IPS-NIHi7 (cell line): ENCODE measurements at regions not wholly inside any gene's neighbourhood (a gene's known extent, or its start where the extent isn't known, plus 50 kb on each side); places are given as distances from the start of the nearest gene placed in this dataset.
"Not testable (repeated sequence)": the region's sequence is repeated elsewhere in the genome, so short reads cannot be mapped to it uniquely, and the experiment has no call there.

Experiments used
- DNase-seq: peaks from one replicate; pipeline ENCODE4 v3.0.0; 2012; ENCODE audit warnings: mixed read lengths; ENCODE audit errors: extremely low spot score

GRCh38 chr10:29881811-29882210, 177.6 kb downstream of the JCAD start:
- no peak for DNase-seq

DNA sequence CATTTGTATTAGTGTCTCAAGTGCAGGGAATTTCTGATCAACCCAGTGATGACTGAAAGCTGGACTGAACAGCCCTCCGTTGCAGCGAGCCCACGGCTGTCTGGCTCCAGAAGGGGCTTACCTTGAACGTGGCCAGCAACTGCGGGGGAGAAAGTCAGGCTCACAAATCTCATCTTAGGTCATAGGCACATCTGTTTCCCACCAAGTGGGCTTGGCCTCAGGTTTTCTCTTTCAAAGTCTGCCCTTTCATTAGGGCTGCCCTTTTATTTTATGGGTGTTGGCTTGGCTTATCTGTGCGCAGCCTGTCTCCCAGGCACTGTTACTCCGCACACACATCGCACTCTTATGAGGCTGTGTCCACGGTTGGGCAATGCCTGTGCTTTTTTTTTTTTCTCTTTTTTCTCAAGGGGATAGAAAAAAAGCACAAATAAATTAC, 178.0 kb downstream of the JCAD start:
- no peak for DNase-seq

- no peak for DNase-seq
Observed at GRCh38 chr10:29880856-29881255, 178.5 kb downstream of the JCAD start.

GRCh38 chr10:29879862-29880261, 179.5 kb downstream of the JCAD start:
- DNase-seq: no peak

- no peak for DNase-seq
Observed at GRCh38 chr10:29878492-29878891, 180.9 kb downstream of the JCAD start.

- DNase-seq: no peak
Observed at GRCh38 chr10:29877793-29878491, 181.4 kb downstream of the JCAD start.

- no peak for DNase-seq
Observed at GRCh38 chr10:29876008-29876555, 183.3 kb downstream of the JCAD start.

- DNase-seq: no peak
Observed at GRCh38 chr10:29874606-29875269, 184.6 kb downstream of the JCAD start.

DNA sequence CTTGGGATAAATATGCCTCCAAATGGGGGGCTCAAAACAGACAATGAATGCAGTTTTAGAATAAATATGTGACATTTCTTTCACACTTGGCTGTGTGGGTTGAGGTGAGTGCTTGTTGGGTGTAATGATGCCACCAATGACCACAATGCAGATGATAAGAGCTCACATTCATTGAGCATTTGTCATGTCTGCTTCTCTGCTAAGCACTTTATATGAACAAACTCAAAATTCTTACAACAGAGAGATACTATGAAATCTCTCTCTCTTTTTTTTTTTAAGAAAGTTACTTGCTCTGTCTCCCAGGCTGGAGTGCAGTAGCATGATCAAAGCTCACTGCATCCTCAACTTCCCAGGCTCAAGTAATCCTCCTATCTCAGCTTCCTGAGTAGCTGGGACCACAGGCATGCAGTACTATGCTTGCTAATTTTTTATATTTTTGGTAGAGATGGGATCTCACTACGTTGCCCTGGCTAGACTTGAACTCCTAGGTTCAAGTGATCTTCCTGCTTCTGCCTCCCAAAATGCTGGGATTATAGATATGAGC, 185.4 kb downstream of the JCAD start:
- DNase-seq: no peak

DNA sequence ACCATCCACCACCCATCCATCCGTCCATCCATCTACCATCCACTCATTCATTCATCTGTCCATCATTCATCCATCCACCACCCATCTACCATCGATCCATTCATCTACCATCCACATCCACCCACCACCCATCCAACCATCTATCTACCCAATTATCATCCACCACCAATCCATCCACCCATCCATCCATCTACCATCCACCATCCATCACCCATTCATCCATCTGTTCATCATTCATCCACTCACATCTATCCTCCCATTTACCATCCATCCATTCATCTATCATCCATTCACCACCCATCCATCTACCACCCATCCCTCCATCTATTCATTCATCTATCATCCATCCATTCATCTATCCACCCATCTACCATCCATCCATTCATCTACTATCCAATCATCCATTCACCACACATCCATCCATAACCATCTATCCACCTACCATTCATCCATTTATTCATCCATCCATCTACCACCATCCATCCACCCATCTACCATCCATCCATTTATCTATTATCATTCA, 188.8 kb downstream of the JCAD start:
- no peak for DNase-seq

DNA sequence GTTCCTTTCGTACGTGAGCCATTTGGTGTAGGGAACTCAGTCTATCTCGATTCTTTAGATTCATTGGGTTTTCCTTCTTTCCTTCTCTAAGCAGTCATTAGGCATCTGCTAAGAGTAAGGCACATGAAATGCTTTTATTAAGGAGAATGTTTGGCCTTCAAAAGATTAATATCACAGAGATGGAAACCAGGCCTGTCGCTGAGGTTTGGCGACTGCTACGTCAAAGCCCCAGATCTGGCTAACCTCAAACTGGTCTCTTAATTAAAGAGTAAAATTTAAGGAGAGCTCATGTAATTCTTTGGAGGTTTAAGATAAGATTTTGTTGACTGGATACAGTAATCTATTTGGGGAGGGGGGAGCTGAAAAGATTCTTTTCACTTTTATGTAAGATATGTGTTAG, 189.8 kb downstream of the JCAD start:
- DNase-seq: no peak

DNA sequence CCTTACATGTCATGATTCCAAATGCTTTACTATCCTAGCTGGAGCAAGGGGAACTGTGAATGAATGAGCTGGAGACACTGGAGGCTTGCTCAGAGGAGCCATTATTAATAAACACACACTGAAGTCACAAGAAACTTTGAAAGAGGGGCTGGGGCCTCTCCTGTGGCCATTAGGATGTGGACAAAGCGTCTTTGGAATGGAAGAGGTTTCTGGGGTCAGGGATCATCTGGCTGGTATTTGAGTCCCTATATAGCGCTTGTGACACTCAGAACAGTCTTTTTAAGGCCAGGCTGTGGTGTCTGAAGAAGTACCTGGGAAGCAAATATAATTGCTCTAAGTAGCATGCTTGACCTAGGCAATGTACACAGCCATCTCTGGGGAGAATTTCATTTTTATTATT, 193.0 kb downstream of the JCAD start:
- no peak for DNase-seq

DNA sequence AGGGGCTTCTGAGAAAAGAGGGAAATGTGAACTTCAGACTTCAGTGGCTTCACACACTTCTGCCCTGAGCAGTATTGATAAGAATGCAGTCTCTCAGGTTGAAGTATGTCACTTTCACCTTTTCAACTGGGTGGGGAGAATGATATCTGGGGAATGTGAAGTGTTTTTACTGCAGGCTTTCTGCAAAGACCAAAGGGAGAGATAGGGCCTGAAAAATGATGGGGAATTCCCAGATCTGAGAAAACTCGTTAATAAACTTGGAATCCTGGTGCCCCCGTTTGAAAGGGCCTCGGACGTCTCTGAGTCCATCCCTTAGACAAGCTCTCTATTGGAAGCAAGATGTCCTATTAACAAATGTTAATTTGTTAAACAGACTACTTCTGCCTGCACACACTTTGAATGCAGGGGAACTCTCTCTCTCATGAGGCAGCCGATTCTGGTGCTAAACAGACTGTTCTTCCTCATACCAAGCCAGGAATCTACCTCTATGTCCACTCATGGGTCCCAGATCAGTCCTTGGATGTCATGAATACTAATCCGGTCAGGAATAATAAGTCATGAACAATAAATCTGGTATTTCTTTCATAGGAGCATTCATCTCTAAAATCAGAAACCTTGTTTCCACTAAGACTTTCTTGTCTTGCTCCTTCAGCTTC, 193.6 kb downstream of the JCAD start:
- DNase-seq: no peak

DNA sequence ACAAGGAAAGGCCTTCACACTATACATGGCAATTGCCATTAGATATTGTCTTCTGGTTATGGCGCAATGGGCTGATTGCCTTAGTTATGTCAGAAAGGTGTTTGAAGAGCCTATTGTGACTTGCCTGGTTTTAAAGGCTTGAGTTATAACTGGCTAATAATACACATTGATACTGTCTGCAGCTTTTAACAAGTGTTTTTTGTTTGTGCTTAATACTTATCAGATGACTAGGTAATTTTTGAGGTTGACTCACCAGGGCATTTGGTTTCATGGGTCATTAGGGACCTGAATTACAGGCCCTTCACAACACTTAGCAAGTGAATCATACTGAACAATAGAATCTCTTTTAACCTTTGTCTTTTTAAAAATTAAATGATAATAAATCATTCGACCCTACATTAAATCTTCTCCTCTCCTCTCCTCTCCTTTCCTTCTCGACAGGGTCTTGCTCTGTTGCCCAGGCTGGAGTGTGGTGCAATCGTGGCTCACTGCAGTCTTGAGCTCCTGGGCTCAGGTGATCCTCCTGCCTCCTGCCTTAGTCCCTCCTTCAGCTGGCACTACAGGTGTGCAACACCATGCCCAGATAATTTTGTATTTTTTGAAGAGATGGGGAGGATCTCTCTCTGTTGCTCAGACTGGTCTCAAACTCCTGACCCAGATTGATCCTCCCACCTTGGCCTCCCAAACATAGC, 196.3 kb downstream of the JCAD start:
- DNase-seq: no peak

GRCh38 chr10:29861811-29862505, 197.4 kb downstream of the JCAD start:
- no peak for DNase-seq

DNA sequence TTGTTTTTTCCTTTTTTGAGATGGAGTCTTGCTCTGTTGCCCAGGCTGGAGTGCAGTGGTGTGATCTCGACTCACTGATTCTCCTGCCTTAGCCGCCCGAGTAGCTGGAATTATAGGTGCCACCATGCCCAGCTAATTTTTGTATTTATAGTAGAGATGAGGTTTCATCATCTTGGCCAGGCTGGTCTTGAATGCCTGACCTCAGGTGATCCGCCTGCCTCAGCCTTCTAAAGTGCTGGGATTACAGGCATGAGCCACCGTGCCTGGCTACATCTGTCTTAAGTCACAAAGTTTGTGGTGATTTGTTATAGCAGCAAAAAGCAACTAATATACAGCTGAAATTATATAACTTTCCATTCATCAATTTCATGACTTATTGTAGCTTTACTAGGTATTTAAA, 198.2 kb downstream of the JCAD start:
- not testable (repeated sequence) for DNase-seq

- DNase-seq: no peak
Observed at GRCh38 chr10:29860166-29860565, 199.2 kb downstream of the JCAD start.

DNA sequence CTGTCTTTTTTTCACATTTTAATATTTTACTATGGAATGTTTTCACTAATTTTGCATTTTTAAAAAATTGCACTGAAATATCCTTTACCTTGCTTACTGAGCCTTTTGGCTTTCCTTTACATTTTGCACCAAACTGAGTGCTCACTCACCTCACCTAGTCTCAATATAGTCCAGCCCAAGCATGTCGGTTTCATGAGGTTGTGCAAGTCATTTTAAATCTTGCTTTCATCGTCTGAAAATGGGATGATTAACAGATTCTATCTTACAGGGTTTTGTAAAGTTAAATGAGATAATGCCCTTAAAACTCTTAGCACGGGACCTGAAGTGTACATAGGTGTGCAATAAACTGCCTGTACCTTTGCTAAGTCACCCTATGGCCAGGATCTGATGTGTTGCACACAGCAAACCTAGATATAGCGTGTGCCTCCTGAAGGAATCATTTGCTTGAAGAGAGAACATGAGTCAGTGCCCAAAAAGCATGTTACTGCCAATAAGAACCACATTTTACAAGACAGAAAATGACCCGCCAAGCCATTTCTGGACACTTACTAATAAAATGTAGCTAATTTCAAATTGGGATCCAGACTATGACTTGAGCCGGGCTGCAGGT, 199.8 kb downstream of the JCAD start:
- no peak for DNase-seq

GRCh38 chr10:29858702-29859267, 200.6 kb downstream of the JCAD start:
- DNase-seq: no peak
